ENCODE measurements at regions not wholly inside any gene's neighbourhood (a gene's known extent, or its start where the extent isn't known, plus 50 kb on each side); places are given as distances from the start of the nearest gene placed in this dataset.

- Histone ChIP-seq H3K9ac (replicated peaks in 1 of 4; ENCODE audit: extremely low read depth in 1 of 4, low read depth in 3 of 4, low read length in 3 of 4) (no peak overlapping the region), H3K4me3 (ENCODE audit: extremely low read depth in 1 of 4, insufficient read depth in 2 of 4, low read depth in 3 of 4, low read length in 4 of 4) (no peak overlapping the region), H3K36me3 (ENCODE audit: control insufficient read depth in 2 of 4, insufficient read depth in 4 of 4, low read length in 3 of 4) (no peaks in the 10 kb centered on the region; a peak in 1 of 8 replicates), H4K5ac (ENCODE audit: insufficient read length, low read depth, low read length) (no peak overlapping the region), H3K23me2 (ENCODE audit: low read depth, low read length) (no peaks in the 10 kb centered on the region; the same call in 1 of the 2 replicates), H4K91ac (replicated peaks; ENCODE audit: insufficient read length, low read length) (no peak overlapping the region), H3K9me3 (ENCODE audit: insufficient read depth in 2 of 2, low read depth in 1 of 2, low read length in 1 of 2) (peaks cover 0 to 12% of the 10 kb centered on the region in 2 experiments; a peak in 2 of 4 replicates), H3K27ac (ENCODE audit: low read depth, low read length) (no peak overlapping the region), H3K4me2 (ENCODE audit: insufficient read depth in 1 of 2, low read depth in 2 of 2, low read length in 2 of 2) (no peak overlapping the region), H2AK5ac (ENCODE audit: low read depth, low read length) (no peak overlapping the region), H2BK12ac (ENCODE audit: low read depth, low read length) (no peak overlapping the region), H3K14ac (ENCODE audit: insufficient read length) (no peak overlapping the region), H2BK5ac (ENCODE audit: low read depth, low read length) (no peak overlapping the region), H3K56ac (replicated peaks; ENCODE audit: insufficient read length, low read depth, low read length) (no peak overlapping the region), H3K18ac (ENCODE audit: extremely low read depth, low read length) (no peak overlapping the region), H4K8ac (ENCODE audit: extremely low read depth, insufficient read depth, low read length) (no peak overlapping the region), H2AFZ (ENCODE audit: low read length) (no peak overlapping the region; the same call in 1 of the 2 replicates), H3K79me1 (ENCODE audit: low read depth, low read length) (no peaks in the 10 kb centered on the region), H2BK120ac (replicated peaks; ENCODE audit: low read depth, low read length) (no peak overlapping the region), H3K79me2 (ENCODE audit: control insufficient read depth in 1 of 2, insufficient read depth in 2 of 2, low read length in 2 of 2) (no peaks in the 10 kb centered on the region), H3K27me3 (replicated peaks in 1 of 4; ENCODE audit: control insufficient read depth in 3 of 4, extremely low read depth in 1 of 4, insufficient read depth in 3 of 4, low read length in 3 of 4) (no peaks in the 10 kb centered on the region), H3K4ac (replicated peaks; ENCODE audit: insufficient read length, low read depth, low read length) (no peak overlapping the region), H2BK20ac (ENCODE audit: low read length) (no peak overlapping the region), H4K20me1 (replicated peaks in 1 of 2; ENCODE audit: control insufficient read depth in 1 of 2, insufficient read depth in 2 of 2, low read length in 2 of 2) (no peaks in the 10 kb centered on the region), H3K23ac (ENCODE audit: insufficient read length) (no peak overlapping the region), H2BK15ac (ENCODE audit: low read length) (no peak overlapping the region), H3K4me1 (replicated peaks in 1 of 4; ENCODE audit: control insufficient read depth in 3 of 4, insufficient read depth in 4 of 4, low read length in 3 of 4) (no peaks in the 10 kb centered on the region)
- WGBS, 2 experiments (ENCODE audit: extremely low coverage in 1 of 2, insufficient coverage in 1 of 2, insufficient read length in 1 of 2, insufficient replicate concordance in 2 of 2, low coverage in 1 of 2, low lambda C conversion rate in 2 of 2, missing lambda C conversion rate in 1 of 2), result 90% methylated on average over 2 of the region's 2 CpGs; no CpG with 5 or more reads in 1 of the 2 experiments
- no peak for DNase-seq (ENCODE audit: low read depth in 1 of 2, low spot score in 2 of 2)
- ChIA-PET CTCF (ENCODE audit: partially characterized antibody) (no interaction called here), POLR2A (ENCODE audit: partially characterized antibody) (no interaction called here)
- no peak for FAIRE-seq
- no peak for TF ChIP-seq MAX (IDR thresholded peaks at IDR 0.05)
- no peak for TF ChIP-seq KDM4A (IDR thresholded peaks at IDR 0.05; ENCODE audit: low read depth, low read length, severe bottlenecking)
- TF ChIP-seq CHD1 (IDR thresholded peaks at IDR 0.05; ENCODE audit: low read depth, low read length), result no peak
- no peak for TF ChIP-seq SUZ12 (IDR thresholded peaks at IDR 0.05; ENCODE audit: low read length)
- TF ChIP-seq GABPA (IDR thresholded peaks at IDR 0.05; ENCODE audit: borderline replicate concordance, insufficient read depth, low read length), result no peak
- TF ChIP-seq KDM5A (IDR thresholded peaks at IDR 0.05; ENCODE audit: low read length), result no peak
- TF ChIP-seq GTF2F1 (IDR thresholded peaks at IDR 0.05; ENCODE audit: borderline replicate concordance, low read depth, low read length), result no peak
- no peak for TF ChIP-seq FOSL1 (IDR thresholded peaks at IDR 0.05; ENCODE audit: insufficient read depth, low read depth, low read length)
Measured at GRCh38 chr4:160495356-160495755, 1392.5 kb downstream of the RAPGEF2 start.

Data from H1 (cell line).